ENCODE measurements at regions not wholly inside any gene's neighbourhood (a gene's known extent, or its start where the extent isn't known, plus 50 kb on each side); places are given as distances from the start of the nearest gene placed in this dataset.

GRCh38 chr12:83388551-83388950 lies 701.8 kb downstream of the TMTC2 start (continued):
- TF ChIP-seq CHD7 (IDR thresholded peaks at IDR 0.05; ENCODE audit: insufficient replicate concordance, low read length) (no peak), KDM5A (IDR thresholded peaks at IDR 0.05; ENCODE audit: low read length) (no peak), CTBP2 (IDR thresholded peaks at IDR 0.05; ENCODE audit: borderline replicate concordance, insufficient read depth, insufficient read length, low read length) (no peak), CHD2 (IDR thresholded peaks at IDR 0.05; ENCODE audit: low read length) (no peak), BACH1 (IDR thresholded peaks at IDR 0.05; ENCODE audit: low read length) (no peak), USF2 (IDR thresholded peaks at IDR 0.05; ENCODE audit: low read length) (no peak)

Measured in H1 (cell line).